MV-4-11 (cell line): ENCODE measurements at regions not wholly inside any gene's neighbourhood (a gene's known extent, or its start where the extent isn't known, plus 50 kb on each side); places are given as distances from the start of the nearest gene placed in this dataset.

Experiments
- DNase-seq: peaks from one replicate; lab custom pipeline; 2025; lab: John Stamatoyannopoulos, UW

DNA sequence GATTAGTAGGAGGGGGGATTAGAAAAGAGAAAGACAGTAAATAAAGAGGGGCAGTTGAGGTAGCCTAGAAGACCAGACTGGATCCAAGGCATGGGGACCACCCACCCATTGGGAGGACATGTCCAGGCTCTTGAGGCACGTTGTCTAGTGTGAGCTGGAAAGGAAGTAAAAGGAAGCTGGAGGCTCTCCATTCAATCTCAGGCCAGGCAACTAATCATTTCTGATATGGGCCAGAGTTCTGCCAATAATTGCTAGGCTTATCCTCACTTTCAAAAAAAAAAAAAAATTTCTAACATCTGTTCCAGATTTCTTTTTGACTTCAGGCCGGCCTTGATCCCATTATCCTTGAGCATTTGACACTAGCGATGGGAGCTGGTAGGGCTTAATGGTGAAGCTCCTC lies 476.1 kb downstream of the SOX6 start:
- no peak for DNase-seq

DNA sequence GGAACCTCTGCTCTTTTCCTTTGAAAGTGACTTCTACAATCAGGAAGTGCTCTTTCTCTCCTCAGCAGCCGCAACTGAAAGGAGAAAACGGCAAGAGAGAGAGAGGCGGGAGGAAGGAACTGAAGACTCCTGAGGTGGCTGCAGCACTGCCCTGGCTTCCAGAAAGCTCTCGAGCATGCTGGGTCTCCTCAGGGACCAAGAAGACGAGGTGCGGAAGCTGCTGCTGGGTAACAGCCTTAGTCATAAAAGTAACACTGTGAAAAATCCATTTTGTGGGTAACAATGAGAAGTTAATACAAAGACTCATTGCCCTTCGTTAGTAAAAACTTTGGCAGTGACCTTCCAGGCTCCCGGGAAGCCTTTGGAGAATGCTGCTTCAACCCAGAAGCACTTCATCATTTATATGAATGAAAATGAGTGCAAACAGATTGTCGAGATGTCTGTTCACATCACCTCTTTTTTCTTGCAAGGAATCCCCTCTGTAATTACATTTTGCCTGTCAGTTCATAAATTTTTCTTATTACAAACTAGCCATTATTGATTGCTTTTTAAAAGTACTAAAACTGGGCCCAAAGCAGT lies 473.4 kb downstream of the SOX6 start:
- no peak for DNase-seq

DNA sequence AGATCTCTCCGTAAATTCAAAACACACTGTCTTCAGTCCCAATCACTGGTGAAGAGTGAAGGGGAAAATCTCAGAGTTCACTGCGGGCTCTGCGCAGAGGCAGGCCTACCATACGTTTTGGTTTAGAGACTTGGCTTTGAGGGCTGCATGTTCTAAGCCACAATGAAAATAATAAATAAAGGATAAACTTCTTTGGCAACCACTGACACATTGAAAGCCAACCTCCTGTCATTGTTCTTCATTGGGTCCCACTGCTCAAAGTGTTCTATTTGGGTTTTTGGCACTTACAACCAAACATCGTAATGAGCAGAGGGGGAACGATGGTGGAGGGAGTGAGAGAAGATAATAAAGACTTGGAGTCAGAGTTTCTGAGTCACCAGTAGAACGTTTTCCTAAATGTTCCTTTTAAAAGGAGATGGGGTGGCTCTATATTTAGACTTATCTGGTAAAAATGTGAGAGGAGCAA lies 472.9 kb downstream of the SOX6 start:
- DNase-seq = no peak

DNA sequence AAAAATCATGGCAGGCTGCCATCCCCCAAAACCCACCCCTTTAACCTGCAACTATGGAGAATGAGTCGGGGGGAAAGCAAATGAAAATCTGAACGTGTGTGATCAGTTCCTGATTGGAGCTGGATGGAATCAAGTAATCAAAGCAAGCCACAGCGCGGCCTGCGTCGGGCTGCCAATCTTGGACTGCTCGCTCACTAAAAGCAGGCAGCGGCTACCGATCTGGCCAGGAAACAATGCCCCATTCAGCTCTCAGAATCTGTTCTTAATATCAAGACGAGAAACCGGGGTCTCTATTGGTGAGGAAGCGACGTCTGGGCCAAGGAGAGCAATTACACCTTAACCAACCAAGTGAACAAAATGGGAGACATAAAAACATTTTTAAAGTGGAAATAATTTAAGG lies 472.2 kb downstream of the SOX6 start:
- DNase-seq = no peak

DNA sequence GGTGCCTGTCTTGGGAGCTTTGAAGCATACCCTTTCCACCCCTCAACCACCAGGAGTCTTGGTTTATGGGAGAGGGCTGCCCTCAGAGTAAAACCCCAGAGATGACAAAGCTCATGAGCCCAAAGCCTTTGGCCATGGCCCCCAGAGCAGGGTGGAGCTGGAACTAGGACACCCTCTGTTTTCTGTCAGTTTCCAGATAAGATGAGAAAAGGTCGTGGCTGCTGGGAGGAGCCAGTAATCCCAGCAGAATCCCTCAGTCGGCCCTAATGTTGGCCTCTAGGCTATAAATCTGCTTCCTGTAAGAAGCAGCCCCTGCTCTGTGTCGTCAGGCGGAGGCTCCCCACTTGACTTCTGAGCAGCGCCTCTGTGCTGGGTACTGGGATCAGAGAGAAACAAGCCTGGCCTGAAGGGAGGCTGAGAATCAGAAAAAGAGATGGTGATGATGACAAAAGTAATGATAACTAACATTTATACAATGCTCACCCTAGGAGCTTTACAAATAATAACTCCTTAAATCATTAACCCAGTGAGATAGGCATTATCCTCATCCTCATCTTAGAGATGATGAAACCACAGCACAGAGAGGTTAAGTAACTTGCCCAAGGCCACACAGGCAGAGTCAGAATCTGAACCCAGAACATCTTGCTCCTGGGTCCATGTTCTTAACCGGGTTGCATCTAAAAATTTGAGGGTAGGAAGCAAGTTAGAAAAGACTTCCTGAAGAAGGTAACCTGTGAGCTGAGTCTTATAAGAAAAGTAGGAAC lies 471.4 kb downstream of the SOX6 start:
- DNase-seq = no peak

DNA sequence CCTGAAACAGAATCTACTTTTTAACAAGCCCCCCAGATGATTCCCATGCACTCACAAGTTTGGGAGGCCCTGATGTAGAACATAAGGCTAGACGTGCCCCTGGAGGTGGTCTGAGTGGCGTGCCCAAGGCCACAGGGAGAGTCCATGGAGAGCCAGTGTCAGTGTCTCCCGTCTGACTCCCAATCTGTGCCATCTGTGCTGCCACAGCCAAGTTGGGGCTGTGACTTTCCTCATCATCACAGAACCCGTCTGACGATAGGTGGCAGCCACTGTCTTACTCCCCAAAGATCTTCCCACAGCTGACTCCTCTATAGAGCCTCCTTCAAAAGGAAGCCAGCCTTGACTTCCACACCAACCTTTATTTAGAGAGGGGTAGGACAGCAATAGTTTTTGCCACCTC lies 470.5 kb downstream of the SOX6 start:
- DNase-seq = no peak

DNA sequence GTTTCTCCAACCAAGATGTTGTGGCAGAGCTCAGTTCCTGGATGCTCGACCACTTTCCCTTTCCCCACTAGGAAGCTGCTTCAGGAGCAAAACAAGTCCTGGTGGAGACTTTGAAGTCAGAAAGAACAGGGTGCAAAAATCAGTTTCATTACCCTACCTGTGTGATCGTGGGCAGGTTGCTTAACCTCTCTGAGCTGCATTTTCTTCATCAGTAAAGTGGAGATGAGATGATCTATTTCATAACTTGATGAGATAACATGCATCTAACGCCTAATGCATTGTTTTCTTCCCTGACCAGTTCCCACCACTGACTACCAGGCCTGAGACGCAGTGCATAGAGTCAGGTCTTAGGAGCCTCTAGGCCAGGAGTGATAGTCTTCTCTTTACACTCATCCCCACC lies 470.0 kb downstream of the SOX6 start:
- no peak for DNase-seq

DNA sequence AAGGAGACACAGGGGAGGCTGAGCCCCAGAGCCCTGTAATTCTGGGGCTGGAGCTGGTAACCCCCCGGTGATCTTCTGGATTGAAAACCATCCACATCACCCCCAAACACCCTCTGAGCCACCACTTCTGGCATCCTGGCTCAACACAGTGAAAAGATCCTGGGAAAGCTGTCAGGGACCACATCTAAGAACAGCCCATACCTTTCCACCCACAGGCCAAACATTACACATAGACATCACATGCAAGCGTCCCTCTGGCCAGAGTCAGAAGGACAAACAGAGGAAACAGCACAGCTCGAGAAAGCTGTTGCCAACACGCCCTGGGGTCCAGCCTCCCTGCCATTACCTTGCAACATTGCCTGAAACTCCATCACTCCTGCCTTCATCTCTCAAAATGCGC lies 469.5 kb downstream of the SOX6 start:
- no peak for DNase-seq

DNA sequence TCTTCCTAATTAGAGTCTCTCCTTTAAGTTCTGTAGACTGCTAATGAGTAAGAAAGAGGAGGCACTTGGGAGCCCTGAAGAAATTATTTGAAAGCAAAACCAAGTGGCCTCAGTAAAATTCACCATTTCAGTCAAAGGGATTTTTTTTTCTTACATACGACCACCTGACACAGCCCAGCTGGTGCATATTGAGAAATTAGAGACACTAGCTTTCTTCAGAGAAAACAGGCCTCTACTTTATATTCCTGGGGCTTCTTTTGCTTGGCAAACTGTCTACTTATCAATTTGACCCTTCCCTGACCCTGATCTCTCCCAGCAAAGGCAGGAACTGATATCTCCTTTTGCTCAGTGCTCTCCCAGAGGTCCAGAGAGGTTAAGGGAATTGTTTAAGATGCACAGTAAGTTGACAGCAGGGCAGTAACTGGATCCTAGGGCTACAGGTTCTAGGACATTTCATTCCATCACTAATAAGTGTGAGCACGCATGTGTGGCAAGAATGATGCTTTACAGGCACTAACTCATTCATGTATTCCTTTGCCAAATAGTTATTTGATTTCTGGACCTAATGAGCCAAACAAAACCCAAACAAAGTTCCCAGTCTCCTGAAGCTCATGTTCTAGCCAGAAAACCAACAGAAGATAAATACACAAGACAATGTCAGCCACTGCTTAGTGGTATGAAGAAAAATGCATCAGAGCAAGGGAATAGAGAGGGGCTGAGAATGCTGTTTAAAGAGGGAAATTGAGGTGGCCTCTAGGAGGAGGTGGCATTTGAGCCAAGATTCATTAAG lies 467.6 kb downstream of the SOX6 start:
- no peak for DNase-seq

DNA sequence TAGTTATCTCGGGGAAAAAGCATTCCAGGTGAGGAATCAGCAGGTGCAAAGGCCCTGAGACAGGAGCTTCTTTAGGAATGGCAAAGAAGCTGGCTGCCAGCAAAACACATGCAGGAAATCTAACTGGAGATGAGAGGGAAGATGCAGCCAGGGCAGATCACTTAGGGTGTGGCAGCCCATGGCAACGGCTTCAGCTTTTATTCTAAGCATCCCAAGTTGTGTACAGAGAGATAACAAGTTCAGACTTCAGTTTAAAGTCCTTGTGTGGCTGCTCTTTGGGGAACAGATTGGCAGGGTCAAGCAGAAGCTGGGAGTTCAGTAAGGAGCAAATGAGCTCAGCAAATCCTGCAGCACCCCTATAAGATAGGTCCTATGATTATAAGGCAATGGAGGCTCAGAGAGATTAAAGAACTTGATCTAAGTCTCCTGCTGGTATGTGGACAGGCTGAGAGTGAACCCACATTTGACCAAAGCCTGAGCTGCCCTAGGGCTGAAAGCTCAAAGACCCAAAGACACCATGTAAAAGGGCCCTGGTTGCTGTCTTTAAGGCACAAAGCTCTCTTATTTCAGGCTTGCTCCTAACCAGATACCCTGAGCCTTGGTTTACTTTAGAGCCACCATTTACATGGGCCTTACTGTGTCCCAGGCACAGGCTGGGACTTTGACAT lies 466.8 kb downstream of the SOX6 start:
- DNase-seq = no peak

DNA sequence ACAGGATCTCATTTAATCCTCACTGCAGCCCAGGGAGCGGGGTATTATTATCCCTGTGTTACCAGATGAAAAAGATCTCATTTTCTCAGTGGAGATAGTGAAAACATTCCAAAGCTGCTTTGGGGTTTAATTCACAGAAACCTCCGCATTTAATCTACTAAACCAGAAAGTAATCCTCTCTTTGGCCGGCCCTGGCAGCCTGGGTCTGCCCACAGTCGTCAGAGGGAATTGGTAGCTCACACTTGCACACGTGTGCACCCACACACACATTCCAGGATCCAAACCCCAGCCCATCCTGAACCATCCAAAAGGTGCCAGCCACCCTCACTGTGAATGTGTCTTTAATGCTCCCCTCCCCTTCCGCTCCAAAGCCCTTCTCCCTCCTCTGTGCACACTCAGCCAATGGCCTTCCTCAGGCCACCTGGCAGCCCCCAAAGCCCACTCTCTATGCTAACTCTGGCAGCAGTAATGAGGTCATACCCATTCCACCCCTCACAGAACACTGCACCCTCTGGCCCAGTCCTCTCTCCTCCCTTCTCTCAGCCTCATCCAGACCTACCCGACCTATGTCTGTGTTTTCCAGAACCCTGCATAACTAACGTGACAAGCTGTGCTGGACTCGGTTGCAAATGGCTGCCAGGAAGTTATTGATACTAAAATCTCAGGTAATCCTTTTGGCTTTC lies 466.2 kb downstream of the SOX6 start:
- no peak for DNase-seq

DNA sequence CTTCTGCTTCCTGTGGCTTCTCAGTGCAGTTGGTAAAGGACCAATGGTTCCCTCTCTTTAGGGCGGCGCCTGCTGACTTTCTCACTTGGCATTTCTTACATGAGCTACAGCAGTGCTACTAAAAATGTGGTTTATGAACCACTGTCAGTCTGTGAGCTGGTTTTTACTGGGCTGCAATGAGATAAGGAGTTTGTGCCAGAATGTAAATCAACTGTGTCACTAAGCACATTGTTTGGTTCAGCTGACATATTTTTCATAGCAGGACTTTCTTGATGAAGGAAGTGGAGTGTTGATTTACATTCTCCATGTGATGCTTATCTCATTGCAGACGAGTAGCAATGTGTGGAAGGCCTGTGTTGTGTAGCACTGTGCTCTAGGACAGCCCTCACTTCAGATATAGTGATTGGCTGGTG lies 463.3 kb downstream of the SOX6 start:
- DNase-seq = peak; percentile 31

DNA sequence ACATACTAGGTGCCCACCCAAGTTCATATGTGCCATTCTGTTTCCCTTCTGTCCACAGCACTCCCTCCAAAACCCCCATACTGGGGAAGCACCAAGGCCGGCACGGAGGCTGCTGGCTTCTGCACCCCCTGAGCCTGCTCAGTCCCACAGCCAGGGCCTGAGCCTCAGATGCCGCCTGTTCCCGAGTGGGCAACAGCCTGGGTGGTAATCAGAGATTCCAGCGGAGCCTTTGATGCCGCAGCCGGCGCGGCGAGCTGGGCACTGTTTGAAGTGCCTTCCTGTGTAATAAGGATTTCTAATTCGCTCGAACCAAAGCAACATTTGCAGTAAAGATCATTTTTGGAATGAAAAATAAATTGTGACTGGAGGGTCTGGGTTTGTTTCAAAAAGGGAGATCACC lies 460.3 kb downstream of the SOX6 start:
- DNase-seq = no peak

DNA sequence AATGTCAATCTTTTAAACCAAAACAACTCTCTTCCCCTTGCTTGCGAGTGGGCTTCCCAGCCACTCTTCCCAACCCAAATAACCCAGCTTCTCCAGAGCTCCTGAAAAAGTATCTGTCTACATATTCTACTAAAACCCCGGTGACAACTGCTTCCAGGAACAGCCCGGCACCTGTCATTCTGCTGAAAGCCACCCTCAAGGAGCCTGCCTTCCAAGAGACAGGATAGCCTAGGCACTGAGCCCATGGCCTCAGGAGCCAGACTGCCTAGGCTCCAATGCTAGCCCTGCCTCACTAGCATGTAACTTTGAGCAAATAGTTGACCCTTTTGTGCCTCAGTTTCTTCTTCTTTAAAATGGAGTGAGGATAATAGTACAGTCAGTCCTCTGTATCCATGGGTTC lies 459.8 kb downstream of the SOX6 start:
- no peak for DNase-seq

DNA sequence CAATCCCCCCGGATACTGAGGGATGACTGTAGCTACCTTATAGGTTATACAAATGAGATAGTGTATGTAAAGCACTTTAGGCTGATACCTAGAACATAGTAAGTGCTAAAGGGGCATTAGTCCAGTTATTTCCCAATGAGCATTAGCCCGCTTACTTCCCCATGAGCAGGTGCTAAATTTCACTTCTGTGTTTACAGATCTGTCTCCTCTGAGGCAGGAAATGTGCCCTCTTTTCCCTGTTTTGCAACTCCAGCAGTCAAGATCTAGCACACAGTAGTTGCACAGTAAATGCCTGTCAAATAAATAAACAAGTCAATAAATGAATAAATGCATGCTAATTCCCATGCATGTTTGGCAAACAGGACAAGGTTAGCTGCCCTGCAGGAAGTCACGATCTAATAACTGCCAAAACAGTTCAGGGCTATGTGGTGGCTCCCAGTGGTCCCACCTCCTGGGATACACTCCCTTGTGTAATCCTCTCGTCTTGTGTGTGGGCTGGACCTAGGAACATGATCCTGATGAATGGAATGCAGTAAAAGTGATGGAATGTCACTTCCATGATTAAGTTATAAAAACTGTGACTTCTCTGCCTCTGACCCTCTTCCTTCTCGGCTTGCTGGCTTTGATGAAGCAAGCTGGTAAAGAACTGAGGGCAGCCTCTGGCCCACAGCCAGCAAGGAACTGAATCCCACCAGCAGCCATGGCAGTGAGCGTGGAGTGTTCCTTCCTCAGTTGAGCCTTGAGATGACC lies 459.0 kb downstream of the SOX6 start:
- peak; percentile 79 for DNase-seq

DNA sequence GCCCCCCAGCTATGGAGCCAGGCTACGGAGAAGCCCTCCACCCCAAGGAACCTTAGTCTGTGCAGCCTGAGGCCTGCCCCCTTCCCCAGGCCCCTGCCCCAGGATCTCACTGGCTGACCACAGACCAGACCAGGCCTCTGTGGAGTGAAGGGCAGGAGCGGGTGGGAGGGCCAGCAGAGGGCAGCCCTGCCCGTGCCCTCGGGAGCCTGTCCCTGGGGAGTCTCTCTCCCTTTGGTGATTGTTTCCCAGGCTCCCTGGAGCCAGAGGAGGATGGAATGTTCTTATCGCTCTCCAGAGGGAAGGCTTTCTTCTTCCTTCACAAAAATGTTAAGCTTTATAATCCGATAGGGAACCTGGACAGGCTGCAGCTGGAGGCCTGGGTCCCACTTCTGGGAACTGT lies 455.3 kb downstream of the SOX6 start:
- no peak for DNase-seq

DNA sequence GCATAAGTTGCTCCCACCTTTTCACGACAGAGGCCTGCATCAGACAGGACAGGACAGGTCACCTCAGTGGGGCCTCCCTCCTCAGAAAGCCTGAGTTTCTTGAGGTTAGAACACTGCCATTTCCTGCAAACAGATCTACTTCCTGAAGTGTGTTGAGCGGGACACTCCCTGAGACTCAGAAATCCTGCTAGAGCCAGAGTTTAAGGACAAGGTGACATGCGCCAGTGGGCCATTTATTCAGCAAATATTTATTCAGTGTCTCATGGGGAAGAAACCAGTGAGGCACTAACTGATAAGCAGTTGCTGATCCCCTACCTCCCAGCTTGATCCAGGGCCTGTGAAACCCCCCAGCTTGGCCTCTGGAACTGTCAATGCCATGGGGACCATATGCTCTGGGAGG lies 454.6 kb downstream of the SOX6 start:
- DNase-seq = no peak

DNA sequence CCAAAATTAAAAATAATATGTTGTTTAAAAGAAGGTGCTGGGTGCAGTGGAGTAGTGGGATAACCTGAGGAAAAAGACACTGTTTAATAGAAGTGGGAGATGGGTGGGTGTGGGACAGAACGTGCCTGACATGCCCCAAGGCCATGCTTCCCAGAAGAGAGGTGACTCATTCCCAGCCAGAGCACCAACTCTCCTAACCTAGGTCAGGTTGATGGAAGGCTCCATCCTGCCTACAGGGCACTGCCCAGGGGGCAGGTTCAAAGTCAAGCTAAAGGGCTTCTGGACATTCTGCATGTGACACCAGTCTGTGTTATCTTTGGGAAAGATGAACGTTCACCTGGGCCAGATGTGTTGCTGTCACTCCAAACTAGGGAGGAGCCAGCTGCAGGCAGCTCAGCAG lies 453.1 kb downstream of the SOX6 start:
- DNase-seq = no peak

DNA sequence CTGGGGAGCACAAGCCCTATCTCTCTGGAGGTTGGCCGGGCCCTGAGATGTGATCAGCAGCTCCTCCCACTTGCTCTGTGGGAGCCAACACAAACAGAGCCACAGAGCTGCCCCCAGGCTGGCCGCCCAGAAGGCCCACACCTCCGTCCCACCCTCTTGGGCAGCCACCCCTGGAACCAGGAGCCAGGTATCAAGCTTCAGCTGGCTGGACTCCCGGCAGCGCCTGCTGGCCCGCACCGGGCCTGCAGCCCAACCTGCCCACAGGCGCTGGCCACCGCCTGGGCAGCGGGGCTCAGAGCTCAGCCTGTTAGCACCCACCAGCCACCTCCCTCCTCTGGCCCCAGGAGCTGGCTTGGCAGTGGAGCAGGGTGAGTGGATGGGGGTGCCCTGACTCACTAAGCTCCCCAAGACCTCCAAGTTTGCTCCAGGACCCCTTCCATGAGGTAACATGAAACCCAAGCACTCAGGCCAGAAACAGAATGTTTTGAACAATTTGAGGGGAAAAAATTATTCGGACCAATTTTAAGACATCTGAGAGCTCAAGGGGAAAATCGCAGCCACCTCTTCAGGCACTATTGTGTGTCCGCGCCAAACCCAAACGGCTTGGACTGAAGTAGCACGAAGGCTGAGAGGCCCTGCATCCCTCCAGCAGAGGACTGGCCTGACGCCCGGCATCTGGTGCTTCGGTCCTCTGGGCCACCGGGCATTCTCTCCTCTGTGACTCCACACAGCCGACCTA lies 450.8 kb downstream of the SOX6 start:
- DNase-seq = no peak

DNA sequence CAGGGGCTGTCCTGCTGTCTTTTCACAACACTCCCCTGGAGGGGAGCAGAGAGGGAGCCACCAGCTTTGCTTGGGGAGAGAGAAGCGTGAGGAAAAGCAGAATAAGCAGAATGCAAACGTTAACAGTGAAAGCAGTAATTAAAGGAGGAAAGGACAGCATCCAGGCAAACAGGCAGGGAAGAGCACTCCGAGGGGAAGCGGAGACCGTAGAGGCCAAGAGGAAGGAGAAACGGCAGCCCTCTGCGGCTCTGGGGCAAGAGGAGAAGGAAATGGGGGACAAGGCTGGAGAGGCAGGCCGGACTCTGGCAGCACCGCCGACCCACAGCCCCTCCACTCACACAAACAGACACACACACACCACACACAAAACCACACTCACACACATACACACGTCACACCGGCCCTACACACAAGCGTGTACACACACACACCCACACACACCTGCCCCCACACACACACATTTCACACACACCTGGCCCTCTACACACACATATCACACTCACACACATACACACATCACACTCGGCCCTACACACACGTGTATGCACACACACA lies 449.8 kb downstream of the SOX6 start:
- no peak for DNase-seq
